ENCODE measurements at regions not wholly inside any gene's neighbourhood (a gene's known extent, or its start where the extent isn't known, plus 50 kb on each side); places are given as distances from the start of the nearest gene placed in this dataset.

GRCh38 chr1:218900615-218901014 lies 273.1 kb upstream of the LYPLAL1 start:
- H3K4me1 ChIP-seq, result peaks cover 12% of the 10 kb centered on the region
- TF ChIP-seq CTCF (IDR thresholded peaks at IDR 0.05; ENCODE audit: borderline replicate concordance), result no peak
- intact Hi-C loops (cut with micrococcal nuclease), result no loop called here
- no peak for DNase-seq
- H3K4me3 ChIP-seq, result no peak overlapping the region
- no peaks in the 10 kb centered on the region for H3K27me3 ChIP-seq (ENCODE audit: low read depth)
- no peaks in the 10 kb centered on the region for H3K36me3 ChIP-seq
- H3K9me3 ChIP-seq (replicated peaks), result no peaks in the 10 kb centered on the region
- H3K27ac ChIP-seq (replicated peaks), result no peak overlapping the region

GRCh38 chr1:218904416-218904815 lies 269.3 kb upstream of the LYPLAL1 start:
- peak overlapping the region; percentile 55 for H3K27ac ChIP-seq (replicated peaks)
- H3K4me3 ChIP-seq, result no peak overlapping the region
- H3K36me3 ChIP-seq, result no peaks in the 10 kb centered on the region
- TF ChIP-seq CTCF (IDR thresholded peaks at IDR 0.05; ENCODE audit: borderline replicate concordance), result no peak
- H3K9me3 ChIP-seq (replicated peaks), result no peaks in the 10 kb centered on the region
- H3K27me3 ChIP-seq (ENCODE audit: low read depth), result no peaks in the 10 kb centered on the region
- peaks cover 12% of the 10 kb centered on the region for H3K4me1 ChIP-seq
- DNase-seq, result no peak
- intact Hi-C loops (cut with micrococcal nuclease), result no loop called here

GRCh38 chr1:218916720-218917119 lies 257.0 kb upstream of the LYPLAL1 start:
- no peak for TF ChIP-seq CTCF (IDR thresholded peaks at IDR 0.05; ENCODE audit: borderline replicate concordance)
- H3K4me3 ChIP-seq, result no peak overlapping the region
- no peaks in the 10 kb centered on the region for H3K4me1 ChIP-seq
- DNase-seq, result no peak
- H3K27ac ChIP-seq (replicated peaks), result no peak overlapping the region
- intact Hi-C loops (cut with micrococcal nuclease), result no loop called here
- H3K9me3 ChIP-seq (replicated peaks), result no peaks in the 10 kb centered on the region
- H3K36me3 ChIP-seq, result no peaks in the 10 kb centered on the region
- no peaks in the 10 kb centered on the region for H3K27me3 ChIP-seq (ENCODE audit: low read depth)

GRCh38 chr1:218917656-218918055 lies 256.0 kb upstream of the LYPLAL1 start:
- no peaks in the 10 kb centered on the region for H3K27me3 ChIP-seq (ENCODE audit: low read depth)
- H3K9me3 ChIP-seq (replicated peaks), result no peaks in the 10 kb centered on the region
- intact Hi-C loops (cut with micrococcal nuclease), result no loop called here
- no peak for DNase-seq
- H3K27ac ChIP-seq (replicated peaks), result no peak overlapping the region
- H3K36me3 ChIP-seq, result no peaks in the 10 kb centered on the region
- TF ChIP-seq CTCF (IDR thresholded peaks at IDR 0.05; ENCODE audit: borderline replicate concordance), result no peak
- no peak overlapping the region for H3K4me3 ChIP-seq
- no peaks in the 10 kb centered on the region for H3K4me1 ChIP-seq

GRCh38 chr1:218925777-218926176 lies 247.9 kb upstream of the LYPLAL1 start:
- H3K36me3 ChIP-seq, result no peaks in the 10 kb centered on the region
- H3K4me3 ChIP-seq, result no peak overlapping the region
- H3K27me3 ChIP-seq (ENCODE audit: low read depth), result no peaks in the 10 kb centered on the region
- H3K9me3 ChIP-seq (replicated peaks), result no peaks in the 10 kb centered on the region
- TF ChIP-seq CTCF (IDR thresholded peaks at IDR 0.05; ENCODE audit: borderline replicate concordance), result no peak
- H3K27ac ChIP-seq (replicated peaks), result no peak overlapping the region
- intact Hi-C loops (cut with micrococcal nuclease), result no loop called here
- no peaks in the 10 kb centered on the region for H3K4me1 ChIP-seq
- no peak for DNase-seq

- intact Hi-C loops (cut with micrococcal nuclease), result no loop called here
Measured at GRCh38 chr1:218926631-218927030, 247.0 kb upstream of the LYPLAL1 start.

More at GRCh38 chr1:218926631-218927030, 247.0 kb upstream of the LYPLAL1 start:
- H3K9me3 ChIP-seq (replicated peaks), result no peaks in the 10 kb centered on the region
- H3K27ac ChIP-seq (replicated peaks), result no peak overlapping the region
- no peak for TF ChIP-seq CTCF (IDR thresholded peaks at IDR 0.05; ENCODE audit: borderline replicate concordance)
- no peak overlapping the region for H3K4me3 ChIP-seq
- DNase-seq, result no peak
- H3K4me1 ChIP-seq, result no peaks in the 10 kb centered on the region
- H3K36me3 ChIP-seq, result no peaks in the 10 kb centered on the region
- H3K27me3 ChIP-seq (ENCODE audit: low read depth), result no peaks in the 10 kb centered on the region

Data from left ventricle myocardium inferior (tissue), 1 donor.